ENCODE measurements at regions not wholly inside any gene's neighbourhood (a gene's known extent, or its start where the extent isn't known, plus 50 kb on each side); places are given as distances from the start of the nearest gene placed in this dataset.

GRCh38 chr2:19577723-19578122 is 219.3 kb upstream of the OSR1 start:
- Mint-ChIP-seq H3K9me3 (no peaks in the 10 kb centered on the region), H3K4me3 (no peak overlapping the region), H3K36me3 (ENCODE audit: insufficient read depth) (no peaks in the 10 kb centered on the region), H3K27me3 (ENCODE audit: low read depth) (peaks cover 23% of the 10 kb centered on the region), H3K4me1 (ENCODE audit: low read depth) (no peaks in the 10 kb centered on the region)
- DNase-seq (no peak), ATAC-seq (no peak)

DNA sequence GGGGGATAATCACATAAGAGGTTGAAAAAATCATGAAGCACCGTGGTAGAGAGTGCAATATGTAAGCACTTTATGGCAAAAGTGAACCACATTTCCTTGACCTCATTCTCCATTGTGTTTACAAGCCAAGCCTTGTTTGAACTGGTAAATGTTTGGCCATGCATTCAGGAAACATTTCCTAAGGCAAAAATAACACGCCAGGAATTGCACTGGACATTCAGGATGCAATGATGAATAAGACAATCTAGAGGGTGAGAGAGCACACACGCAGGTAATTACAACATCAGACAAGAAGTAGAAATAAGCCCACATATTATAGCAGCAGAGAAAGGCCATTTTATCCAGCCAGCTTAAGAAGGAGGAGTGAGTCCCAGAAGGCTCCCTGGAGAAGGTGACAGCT is 218.0 kb upstream of the OSR1 start:
- no peaks in the 10 kb centered on the region for H3K36me3 Mint-ChIP-seq (ENCODE audit: insufficient read depth)
- no peak overlapping the region for H3K4me3 Mint-ChIP-seq
- ATAC-seq (no peak), DNase-seq (no peak)
- no peaks in the 10 kb centered on the region for H3K9me3 Mint-ChIP-seq
- no peaks in the 10 kb centered on the region for H3K4me1 Mint-ChIP-seq (ENCODE audit: low read depth)
- peaks cover 31% of the 10 kb centered on the region for H3K27me3 Mint-ChIP-seq (ENCODE audit: low read depth)

- no peak for ATAC-seq
- H3K9me3 Mint-ChIP-seq: no peaks in the 10 kb centered on the region
These were observed 217.2 kb upstream of the OSR1 start for GRCh38 chr2:19575641-19576040.

GRCh38 chr2:19574778-19575260 is 216.4 kb upstream of the OSR1 start:
- H3K9me3 Mint-ChIP-seq: no peaks in the 10 kb centered on the region
- H3K27me3 Mint-ChIP-seq (ENCODE audit: low read depth): peaks cover 24% of the 10 kb centered on the region
- H3K4me1 Mint-ChIP-seq (ENCODE audit: low read depth): no peaks in the 10 kb centered on the region
- no peak for ATAC-seq
- no peak overlapping the region for H3K4me3 Mint-ChIP-seq
- no peaks in the 10 kb centered on the region for H3K36me3 Mint-ChIP-seq (ENCODE audit: insufficient read depth)
- DNase-seq: no peak

More at GRCh38 chr2:19575641-19576040, 217.2 kb upstream of the OSR1 start:
- peaks cover 29% of the 10 kb centered on the region for H3K27me3 Mint-ChIP-seq (ENCODE audit: low read depth)
- H3K4me3 Mint-ChIP-seq: no peak overlapping the region
- H3K36me3 Mint-ChIP-seq (ENCODE audit: insufficient read depth): no peaks in the 10 kb centered on the region
- DNase-seq: no peak
- no peaks in the 10 kb centered on the region for H3K4me1 Mint-ChIP-seq (ENCODE audit: low read depth)

DNA sequence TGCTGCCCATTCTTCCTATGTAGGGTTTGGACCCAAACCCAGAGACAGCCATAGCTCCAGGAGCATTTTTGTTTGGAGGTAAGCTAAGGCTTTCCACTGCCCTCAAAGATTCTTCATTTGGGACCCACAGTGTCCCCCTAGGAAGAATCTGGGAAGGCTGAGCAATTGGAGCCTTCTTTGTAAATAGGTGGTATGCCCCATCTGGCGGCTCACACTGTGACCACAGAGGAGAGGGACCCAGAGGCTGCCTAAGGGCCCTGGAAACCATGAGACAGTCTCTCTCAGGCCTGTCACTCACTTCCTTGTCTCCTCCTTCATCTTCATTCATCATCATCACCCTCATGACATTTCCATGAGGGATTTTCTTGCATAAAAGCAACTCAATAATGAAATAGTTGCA is 215.4 kb upstream of the OSR1 start:
- ATAC-seq (no peak), DNase-seq (no peak)
- Mint-ChIP-seq H3K36me3 (ENCODE audit: insufficient read depth) (no peaks in the 10 kb centered on the region), H3K4me1 (ENCODE audit: low read depth) (no peaks in the 10 kb centered on the region), H3K27me3 (ENCODE audit: low read depth) (peaks cover 24% of the 10 kb centered on the region), H3K4me3 (no peak overlapping the region), H3K9me3 (no peaks in the 10 kb centered on the region)

GRCh38 chr2:19571773-19572172 is 213.3 kb upstream of the OSR1 start:
- Mint-ChIP-seq H3K4me3 (no peak overlapping the region), H3K36me3 (ENCODE audit: insufficient read depth) (no peaks in the 10 kb centered on the region), H3K9me3 (no peaks in the 10 kb centered on the region), H3K27me3 (ENCODE audit: low read depth) (peaks cover 23% of the 10 kb centered on the region), H3K4me1 (ENCODE audit: low read depth) (no peaks in the 10 kb centered on the region)
- ATAC-seq (no peak), DNase-seq (no peak)

GRCh38 chr2:19569300-19569791 is 210.9 kb upstream of the OSR1 start:
- H3K36me3 Mint-ChIP-seq (ENCODE audit: insufficient read depth): no peaks in the 10 kb centered on the region
- ATAC-seq (no peak), DNase-seq (no peak)
- H3K9me3 Mint-ChIP-seq: no peaks in the 10 kb centered on the region
- H3K4me3 Mint-ChIP-seq: no peak overlapping the region
- H3K27me3 Mint-ChIP-seq (ENCODE audit: low read depth): peaks cover 19% of the 10 kb centered on the region
- no peaks in the 10 kb centered on the region for H3K4me1 Mint-ChIP-seq (ENCODE audit: low read depth)

GRCh38 chr2:19568809-19569208 is 210.4 kb upstream of the OSR1 start:
- no peaks in the 10 kb centered on the region for H3K9me3 Mint-ChIP-seq
- no peaks in the 10 kb centered on the region for H3K36me3 Mint-ChIP-seq (ENCODE audit: insufficient read depth)
- ATAC-seq: no peak
- no peak overlapping the region for H3K4me3 Mint-ChIP-seq
- H3K4me1 Mint-ChIP-seq (ENCODE audit: low read depth): no peaks in the 10 kb centered on the region
- H3K27me3 Mint-ChIP-seq (ENCODE audit: low read depth): peaks cover 17% of the 10 kb centered on the region
- DNase-seq: no peak

DNA sequence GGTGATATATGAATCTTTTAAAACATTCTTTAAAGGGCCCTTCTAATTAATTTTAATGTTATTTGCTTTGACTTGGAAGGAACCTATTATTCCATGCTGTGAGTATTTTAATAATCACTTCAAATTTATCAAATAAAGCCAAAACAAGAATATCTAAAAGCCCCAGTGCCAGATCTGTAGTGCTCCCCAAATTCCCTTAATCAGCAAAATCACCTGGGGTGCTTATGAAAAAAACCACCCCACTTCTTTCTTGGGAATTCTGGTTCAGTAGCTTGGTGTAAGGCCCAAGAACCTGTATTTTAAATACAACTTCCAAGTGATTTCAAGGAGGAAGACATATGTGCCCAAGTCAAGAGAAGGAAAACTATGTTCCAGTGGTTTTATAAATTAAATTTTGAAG is 202.4 kb upstream of the OSR1 start:
- DNase-seq: no peak
- Mint-ChIP-seq H3K4me3 (no peak overlapping the region), H3K9me3 (no peaks in the 10 kb centered on the region), H3K27me3 (ENCODE audit: low read depth) (peaks cover 7% of the 10 kb centered on the region), H3K4me1 (ENCODE audit: low read depth) (peaks cover 5% of the 10 kb centered on the region), H3K36me3 (ENCODE audit: insufficient read depth) (no peaks in the 10 kb centered on the region)
- no peak for ATAC-seq

GRCh38 chr2:19559596-19560240 is 201.3 kb upstream of the OSR1 start:
- Mint-ChIP-seq H3K36me3 (ENCODE audit: insufficient read depth) (no peaks in the 10 kb centered on the region), H3K27me3 (ENCODE audit: low read depth) (peaks cover 7% of the 10 kb centered on the region), H3K4me1 (ENCODE audit: low read depth) (peaks cover 5% of the 10 kb centered on the region), H3K4me3 (no peak overlapping the region), H3K9me3 (no peaks in the 10 kb centered on the region)
- ATAC-seq (no peak), DNase-seq (no peak)

DNA sequence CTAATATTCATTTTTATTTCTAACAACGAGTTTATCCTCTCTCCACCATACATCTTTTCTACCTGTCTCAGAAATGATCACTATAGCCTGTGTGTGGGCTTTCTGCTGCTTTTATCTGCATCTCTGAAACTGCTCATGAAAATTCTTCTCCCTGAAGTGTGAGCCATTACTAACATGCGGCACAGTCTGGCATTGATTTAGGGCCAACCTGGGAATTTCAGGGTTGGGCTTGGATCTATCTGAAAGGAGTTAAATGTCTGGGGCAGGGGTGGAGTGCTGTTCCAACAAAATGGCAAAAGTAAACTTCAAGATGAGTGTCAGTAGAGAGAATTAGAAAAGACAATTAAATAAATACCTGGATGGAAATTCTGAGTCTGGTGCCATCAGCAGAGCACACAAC is 198.2 kb upstream of the OSR1 start:
- no peak for ATAC-seq
- Mint-ChIP-seq H3K36me3 (ENCODE audit: insufficient read depth) (no peaks in the 10 kb centered on the region), H3K27me3 (ENCODE audit: low read depth) (peaks cover 4% of the 10 kb centered on the region), H3K4me3 (no peak overlapping the region), H3K4me1 (ENCODE audit: low read depth) (peaks cover 5% of the 10 kb centered on the region), H3K9me3 (no peaks in the 10 kb centered on the region)
- no peak for DNase-seq

GRCh38 chr2:19554520-19554919 is 196.1 kb upstream of the OSR1 start:
- peaks cover 1% of the 10 kb centered on the region for H3K4me1 Mint-ChIP-seq (ENCODE audit: low read depth)

GRCh38 chr2:19552270-19552669 is 193.8 kb upstream of the OSR1 start:
- Mint-ChIP-seq H3K4me1 (ENCODE audit: low read depth) (no peaks in the 10 kb centered on the region), H3K27me3 (ENCODE audit: low read depth) (peaks cover 6% of the 10 kb centered on the region), H3K36me3 (ENCODE audit: insufficient read depth) (no peaks in the 10 kb centered on the region), H3K9me3 (no peaks in the 10 kb centered on the region), H3K4me3 (no peak overlapping the region)
- DNase-seq: no peak
- no peak for ATAC-seq

More at GRCh38 chr2:19554520-19554919, 196.1 kb upstream of the OSR1 start:
- DNase-seq (no peak), ATAC-seq (no peak)
- H3K27me3 Mint-ChIP-seq (ENCODE audit: low read depth): peaks cover 6% of the 10 kb centered on the region
- H3K4me3 Mint-ChIP-seq: no peak overlapping the region
- no peaks in the 10 kb centered on the region for H3K9me3 Mint-ChIP-seq
- no peaks in the 10 kb centered on the region for H3K36me3 Mint-ChIP-seq (ENCODE audit: insufficient read depth)

GRCh38 chr2:19550750-19551149 is 192.3 kb upstream of the OSR1 start:
- peaks cover 2% of the 10 kb centered on the region for H3K27me3 Mint-ChIP-seq (ENCODE audit: low read depth)
- H3K36me3 Mint-ChIP-seq (ENCODE audit: insufficient read depth): no peaks in the 10 kb centered on the region
- no peak for ATAC-seq
- H3K9me3 Mint-ChIP-seq: no peaks in the 10 kb centered on the region
- no peak for DNase-seq
- no peaks in the 10 kb centered on the region for H3K4me1 Mint-ChIP-seq (ENCODE audit: low read depth)
- H3K4me3 Mint-ChIP-seq: no peak overlapping the region

GRCh38 chr2:19549821-19550220 is 191.4 kb upstream of the OSR1 start:
- ATAC-seq (no peak), DNase-seq (no peak)
- no peaks in the 10 kb centered on the region for H3K36me3 Mint-ChIP-seq (ENCODE audit: insufficient read depth)
- no peak overlapping the region for H3K4me3 Mint-ChIP-seq
- H3K9me3 Mint-ChIP-seq: no peaks in the 10 kb centered on the region
- no peaks in the 10 kb centered on the region for H3K4me1 Mint-ChIP-seq (ENCODE audit: low read depth)
- peaks cover 4% of the 10 kb centered on the region for H3K27me3 Mint-ChIP-seq (ENCODE audit: low read depth)
